HG03175 (cell line): ENCODE measurements at regions not wholly inside any gene's neighbourhood (a gene's known extent, or its start where the extent isn't known, plus 50 kb on each side); places are given as distances from the start of the nearest gene placed in this dataset.

Experiments used
- ATAC-seq: cut with Tn5 transposase; IDR thresholded peaks from one replicate; pipeline ENCODE4 v1.9.1; 2021; ENCODE audit warnings: mild to moderate bottlenecking, moderate library complexity; ENCODE audit not compliant: unreplicated experiment

GRCh38 chr16:6684076-6684673, 648.5 kb upstream of the RBFOX1 start:
- ATAC-seq, result no peak

- no peak for ATAC-seq
Measured at GRCh38 chr16:6682142-6682811, 650.4 kb upstream of the RBFOX1 start.

GRCh38 chr16:6678586-6678985, 654.1 kb upstream of the RBFOX1 start:
- no peak for ATAC-seq

GRCh38 chr16:6674071-6674470, 658.6 kb upstream of the RBFOX1 start:
- no peak for ATAC-seq

GRCh38 chr16:6672507-6672906, 660.1 kb upstream of the RBFOX1 start:
- no peak for ATAC-seq

- no peak for ATAC-seq
Measured at GRCh38 chr16:6667393-6667792, 665.3 kb upstream of the RBFOX1 start.

GRCh38 chr16:6665126-6665525, 667.5 kb upstream of the RBFOX1 start:
- no peak for ATAC-seq

- ATAC-seq, result no peak
Measured at GRCh38 chr16:6663668-6664067, 669.0 kb upstream of the RBFOX1 start.

- no peak for ATAC-seq
Measured at GRCh38 chr16:6656760-6657159, 675.9 kb upstream of the RBFOX1 start.

GRCh38 chr16:6646891-6647290, 685.8 kb upstream of the RBFOX1 start:
- ATAC-seq, result no peak

GRCh38 chr16:6645768-6646568, 686.7 kb upstream of the RBFOX1 start:
- ATAC-seq, result no peak

GRCh38 chr16:6644916-6645315, 687.7 kb upstream of the RBFOX1 start:
- ATAC-seq, result no peak

- no peak for ATAC-seq
Measured at GRCh38 chr16:6643080-6643686, 689.5 kb upstream of the RBFOX1 start.

GRCh38 chr16:6642271-6642670, 690.4 kb upstream of the RBFOX1 start:
- no peak for ATAC-seq

- ATAC-seq, result no peak
Measured at GRCh38 chr16:6641091-6641490, 691.6 kb upstream of the RBFOX1 start.

- ATAC-seq, result no peak
Measured at GRCh38 chr16:6636457-6636856, 696.2 kb upstream of the RBFOX1 start.

- ATAC-seq, result no peak
Measured at GRCh38 chr16:6634151-6634550, 698.5 kb upstream of the RBFOX1 start.

- ATAC-seq, result no peak
Measured at GRCh38 chr16:6633456-6633855, 699.2 kb upstream of the RBFOX1 start.

GRCh38 chr16:6629110-6629509, 703.5 kb upstream of the RBFOX1 start:
- ATAC-seq, result no peak

- ATAC-seq, result no peak
Measured at GRCh38 chr16:6625606-6626005, 707.0 kb upstream of the RBFOX1 start.

GRCh38 chr16:6618874-6619273, 713.8 kb upstream of the RBFOX1 start:
- ATAC-seq, result no peak

- no peak for ATAC-seq
Measured at GRCh38 chr16:6616746-6617145, 715.9 kb upstream of the RBFOX1 start.
